ENCODE measurements at regions not wholly inside any gene's neighbourhood (a gene's known extent, or its start where the extent isn't known, plus 50 kb on each side); places are given as distances from the start of the nearest gene placed in this dataset.

- H3K9me3 ChIP-seq (ENCODE audit: insufficient read depth, low read depth, low read length) = no peaks in the 10 kb centered on the region
- Mint-ChIP-seq H3K27me3 (ENCODE audit: low read depth, unreplicated experiment) (no peaks in the 10 kb centered on the region), H3K27ac (ENCODE audit: unreplicated experiment) (no peak overlapping the region), H3K9me3 (ENCODE audit: unreplicated experiment) (no peaks in the 10 kb centered on the region), H3K36me3 (ENCODE audit: low read depth, unreplicated experiment) (no peaks in the 10 kb centered on the region), H3K4me1 (ENCODE audit: low read depth, unreplicated experiment) (no peaks in the 10 kb centered on the region), H3K4me3 (ENCODE audit: unreplicated experiment) (no peak overlapping the region)
- no peaks in the 10 kb centered on the region for H3K36me3 ChIP-seq (ENCODE audit: insufficient read depth, low read length)
- H4K20me1 ChIP-seq (ENCODE audit: insufficient read depth, low read length) = no peaks in the 10 kb centered on the region
- DNase-seq (ENCODE audit: low read depth) = no peak
- no peaks in the 10 kb centered on the region for H3K27me3 ChIP-seq (ENCODE audit: insufficient read depth, low read length)
- H3K4me2 ChIP-seq (ENCODE audit: low read length) = no peak overlapping the region
- H3K9ac ChIP-seq (ENCODE audit: low read length) = no peak overlapping the region
- FAIRE-seq = no peak
- no peaks in the 10 kb centered on the region for H3K4me1 ChIP-seq (ENCODE audit: insufficient read depth, low read length)
- H3K4me3 ChIP-seq (ENCODE audit: insufficient read depth, low read depth, low read length) = no peak overlapping the region
- no peak overlapping the region for H3K27ac ChIP-seq (ENCODE audit: low read depth, low read length)
- H2AFZ ChIP-seq (ENCODE audit: low read depth, low read length) = no peak overlapping the region
- TF ChIP-seq EZH2 (IDR thresholded peaks at IDR 0.05; ENCODE audit: insufficient read depth, low read length) = no peak
- no peak for TF ChIP-seq CTCF (IDR thresholded peaks at IDR 0.05; ENCODE audit: insufficient read depth, low read depth, low read length)
- H3K79me2 ChIP-seq (ENCODE audit: insufficient read depth, low read length) = no peaks in the 10 kb centered on the region
Observed at GRCh38 chr2:198852248-198852647, 605.5 kb downstream of the SATB2 start.

GRCh38 chr2:198825534-198825933 lies 632.2 kb downstream of the SATB2 start:
- no peak overlapping the region for H3K4me2 ChIP-seq (ENCODE audit: low read length)
- peaks cover 3% of the 10 kb centered on the region for H3K9me3 Mint-ChIP-seq (ENCODE audit: unreplicated experiment)
- no peak overlapping the region for H3K9ac ChIP-seq (ENCODE audit: low read length)

More at GRCh38 chr2:198825534-198825933, 632.2 kb downstream of the SATB2 start:
- no peak for FAIRE-seq
- TF ChIP-seq CTCF (IDR thresholded peaks at IDR 0.05; ENCODE audit: insufficient read depth, low read depth, low read length) (no peak), EZH2 (IDR thresholded peaks at IDR 0.05; ENCODE audit: insufficient read depth, low read length) (no peak)
- no peaks in the 10 kb centered on the region for H4K20me1 ChIP-seq (ENCODE audit: insufficient read depth, low read length)
- H3K27me3 Mint-ChIP-seq (ENCODE audit: low read depth, unreplicated experiment) = no peaks in the 10 kb centered on the region
- DNase-seq (ENCODE audit: low read depth) = no peak
- H3K9me3 ChIP-seq (ENCODE audit: insufficient read depth, low read depth, low read length) = no peaks in the 10 kb centered on the region
- H3K4me3 Mint-ChIP-seq (ENCODE audit: unreplicated experiment) = no peak overlapping the region
- H3K4me1 Mint-ChIP-seq (ENCODE audit: low read depth, unreplicated experiment) = no peaks in the 10 kb centered on the region
- no peak overlapping the region for H3K4me3 ChIP-seq (ENCODE audit: insufficient read depth, low read depth, low read length)
- no peaks in the 10 kb centered on the region for H3K27me3 ChIP-seq (ENCODE audit: insufficient read depth, low read length)
- no peaks in the 10 kb centered on the region for H3K36me3 Mint-ChIP-seq (ENCODE audit: low read depth, unreplicated experiment)
- no peak overlapping the region for H2AFZ ChIP-seq (ENCODE audit: low read depth, low read length)
- H3K27ac ChIP-seq (ENCODE audit: low read depth, low read length) = no peak overlapping the region
- H3K4me1 ChIP-seq (ENCODE audit: insufficient read depth, low read length) = no peaks in the 10 kb centered on the region
- H3K79me2 ChIP-seq (ENCODE audit: insufficient read depth, low read length) = no peaks in the 10 kb centered on the region
- no peaks in the 10 kb centered on the region for H3K36me3 ChIP-seq (ENCODE audit: insufficient read depth, low read length)
- H3K27ac Mint-ChIP-seq (ENCODE audit: unreplicated experiment) = no peak overlapping the region
